ENCODE measurements at regions not wholly inside any gene's neighbourhood (a gene's known extent, or its start where the extent isn't known, plus 50 kb on each side); places are given as distances from the start of the nearest gene placed in this dataset.
"Not testable (repeated sequence)": the region's sequence is repeated elsewhere in the genome, so short reads cannot be mapped to it uniquely, and the experiment has no call there.

DNA sequence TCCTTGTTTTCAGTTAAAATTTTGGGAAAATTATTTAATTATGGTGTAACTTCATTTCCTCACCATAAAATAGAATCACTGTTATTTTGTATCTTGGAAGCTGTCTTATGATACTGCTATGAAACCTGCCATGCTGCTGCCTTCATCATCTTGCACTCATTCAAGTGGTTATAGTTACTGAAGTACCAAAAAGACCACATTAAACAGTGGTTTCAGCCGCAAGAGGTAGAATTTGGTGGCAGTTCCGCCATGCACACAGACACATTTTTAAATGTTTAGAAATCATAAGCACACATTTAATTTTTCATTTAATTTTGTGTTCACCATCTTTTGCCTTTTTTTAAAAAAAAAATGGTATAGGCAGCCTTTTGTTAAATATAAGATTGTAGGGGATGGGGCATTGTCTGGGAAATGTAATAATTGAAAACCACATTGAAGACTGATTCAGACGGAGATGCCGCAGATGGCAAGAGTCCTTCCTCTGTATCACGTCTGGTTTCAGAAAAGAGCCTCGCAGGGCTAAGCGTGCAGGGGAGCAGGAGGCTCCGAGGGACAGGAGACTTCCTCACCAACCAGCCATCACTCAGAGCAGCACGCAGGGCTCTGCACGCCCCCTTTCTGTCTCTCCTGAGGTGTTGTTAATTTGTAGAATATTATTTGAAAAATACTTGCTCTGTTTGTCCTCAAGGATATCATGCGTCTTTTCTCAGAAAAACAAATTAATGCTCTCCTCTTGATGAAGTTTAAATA, 115.2 kb upstream of the PELI2 start:
- no peak for DNase-seq

DNA sequence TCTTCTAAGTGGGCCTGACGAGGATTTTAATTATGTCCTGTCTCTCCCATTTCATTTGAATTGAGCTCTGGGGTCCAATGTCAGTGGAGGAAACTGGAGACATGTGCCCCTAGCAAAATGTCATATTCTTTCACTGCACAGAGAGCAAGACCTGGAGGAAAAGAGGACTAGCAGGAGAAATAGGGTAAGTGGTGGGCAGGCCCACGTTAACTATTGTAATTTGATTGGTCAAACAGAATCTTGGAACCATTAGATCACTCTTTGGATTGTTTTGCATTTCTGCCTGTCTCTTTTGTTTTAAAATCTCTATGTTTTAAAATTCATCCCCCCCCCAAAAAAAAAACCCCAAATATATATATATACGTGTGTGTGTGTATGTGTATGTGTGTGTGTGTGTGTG, 113.9 kb upstream of the PELI2 start:
- DNase-seq: no peak

DNA sequence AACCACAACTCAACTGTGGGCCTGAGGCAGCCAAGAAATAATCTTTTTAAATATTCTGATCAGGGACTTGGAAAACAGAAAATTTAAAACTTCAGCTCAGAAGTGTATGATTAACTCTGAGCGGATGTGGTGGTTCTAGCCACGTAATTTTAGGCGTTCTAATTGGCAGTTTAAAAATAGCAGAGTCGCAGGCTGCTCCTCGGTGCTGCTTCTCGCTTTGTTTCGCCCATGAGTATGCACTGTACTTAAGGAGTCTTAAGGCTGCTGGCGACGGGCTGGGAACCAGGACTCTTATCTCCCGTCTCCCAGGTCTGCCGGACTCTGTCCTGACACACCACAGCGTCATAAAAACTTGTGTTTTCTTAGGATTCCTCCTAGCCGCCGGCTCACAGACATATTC, 113.4 kb upstream of the PELI2 start:
- peak; percentile 42 for DNase-seq

DNA sequence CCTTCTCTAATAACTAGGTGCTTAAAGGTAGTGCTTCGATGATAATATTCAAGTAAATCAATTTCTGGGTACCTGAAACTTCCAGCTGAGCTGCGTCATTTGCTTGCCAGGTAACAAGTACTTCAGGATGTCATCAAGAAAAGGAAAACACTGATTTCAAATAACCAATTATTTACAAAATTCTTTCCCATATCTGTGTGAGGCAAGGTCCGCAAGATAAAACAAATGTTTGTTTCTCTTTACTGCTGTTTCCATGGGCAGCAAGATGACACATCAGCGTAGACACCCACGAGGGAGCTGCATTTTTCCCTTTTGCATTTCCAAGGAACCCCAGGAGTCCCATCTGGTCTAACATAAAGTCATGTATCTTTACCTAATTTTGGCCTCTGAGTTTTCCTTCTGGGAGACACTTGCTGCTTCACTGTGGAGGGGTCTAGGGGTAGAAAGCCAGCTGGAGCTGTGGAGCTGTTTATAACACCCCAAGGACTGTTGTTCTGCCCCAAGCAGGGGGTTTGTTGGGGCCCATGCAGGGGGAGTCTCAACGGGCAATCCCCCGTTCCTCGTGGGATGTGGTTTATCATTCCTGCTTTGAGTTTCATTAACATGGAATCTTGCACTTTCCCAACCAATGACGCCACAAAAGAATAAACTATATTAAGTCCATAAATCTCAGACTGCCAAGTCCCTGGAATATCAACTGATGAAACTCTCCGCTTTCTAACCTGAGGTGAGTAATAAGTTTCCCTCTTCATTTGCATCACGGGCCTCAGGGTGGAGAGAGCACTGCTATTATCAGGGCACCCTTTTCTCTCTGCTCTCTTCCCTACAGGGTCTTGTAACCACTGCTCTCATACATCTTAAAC, 112.8 kb upstream of the PELI2 start:
- DNase-seq: no peak

DNA sequence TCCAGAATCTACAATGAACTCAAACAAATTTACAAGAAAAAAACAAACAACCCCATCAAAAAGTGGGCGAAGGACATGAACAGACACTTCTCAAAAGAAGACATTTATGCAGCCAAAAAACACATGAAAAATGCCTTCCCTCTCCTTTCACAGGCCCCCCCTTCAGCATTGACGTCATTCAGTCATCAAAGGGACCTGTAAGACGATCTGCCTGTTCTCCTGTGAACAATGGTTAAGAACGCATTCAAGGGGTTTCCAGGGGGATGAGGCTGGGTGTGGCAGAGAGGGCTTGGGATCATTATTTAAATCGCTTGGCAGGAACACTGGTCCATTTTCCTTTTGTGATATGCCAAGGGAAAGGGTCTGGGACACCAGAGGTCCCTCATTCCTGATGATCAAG, 110.7 kb upstream of the PELI2 start:
- DNase-seq: not testable (repeated sequence)

DNA sequence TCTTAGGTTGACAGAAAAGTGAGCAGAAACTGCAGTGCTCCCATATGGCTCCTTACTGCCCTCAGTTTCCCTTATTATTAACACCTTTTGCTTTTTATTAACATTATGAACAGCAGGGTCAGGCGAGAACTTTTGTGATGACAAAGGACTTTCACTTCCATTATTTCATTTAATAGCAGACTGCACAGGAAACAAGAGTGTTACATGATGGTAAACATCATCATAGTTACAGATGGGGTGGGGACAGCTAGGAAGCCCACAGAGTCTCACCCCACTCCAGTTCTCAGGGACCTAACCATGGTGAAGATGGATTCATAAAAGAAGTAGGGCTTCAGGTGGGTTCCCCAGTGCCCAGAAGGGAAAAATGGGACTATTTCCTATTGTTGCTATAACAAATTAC, 110.1 kb upstream of the PELI2 start:
- DNase-seq: no peak

DNA sequence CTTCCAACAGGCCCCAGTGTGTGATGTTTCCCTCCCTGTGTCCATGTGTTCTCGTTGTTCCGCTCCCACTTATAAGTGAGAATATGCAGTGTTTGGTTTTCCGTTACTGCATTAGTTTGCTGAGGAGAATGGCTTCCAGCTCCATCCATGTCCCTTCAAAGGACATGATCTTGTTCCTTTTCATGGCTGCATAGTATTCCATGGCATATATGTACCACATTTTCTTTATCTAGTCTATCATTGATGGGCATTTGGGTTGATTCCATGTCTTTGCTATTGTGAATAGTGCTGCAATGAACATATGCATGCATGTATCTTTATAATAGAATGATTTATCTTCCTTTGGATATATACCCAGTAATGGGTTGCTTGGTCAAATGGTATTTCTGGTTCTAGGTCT, 109.5 kb upstream of the PELI2 start:
- DNase-seq: not testable (repeated sequence)

DNA sequence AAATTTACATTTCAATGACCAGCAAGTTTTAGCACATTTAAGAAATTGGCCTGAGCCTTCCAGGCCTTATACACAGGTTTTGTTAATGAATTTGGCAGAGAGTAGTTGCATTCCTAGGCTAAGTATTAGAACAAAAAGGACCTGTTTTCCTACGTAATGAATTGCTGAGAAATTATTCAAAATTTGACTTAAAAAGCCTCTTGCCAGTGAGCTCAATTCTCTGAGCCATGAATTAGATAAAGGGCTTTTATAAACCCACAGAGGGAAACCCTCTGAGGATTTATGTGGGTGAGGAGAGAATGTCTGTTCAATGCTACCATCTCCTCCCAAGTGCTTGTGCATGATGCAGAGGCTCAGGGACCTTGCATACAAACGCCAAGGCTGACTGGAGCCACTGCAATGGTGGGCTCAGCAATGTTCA, 94.5 kb upstream of the PELI2 start:
- no peak for DNase-seq

DNA sequence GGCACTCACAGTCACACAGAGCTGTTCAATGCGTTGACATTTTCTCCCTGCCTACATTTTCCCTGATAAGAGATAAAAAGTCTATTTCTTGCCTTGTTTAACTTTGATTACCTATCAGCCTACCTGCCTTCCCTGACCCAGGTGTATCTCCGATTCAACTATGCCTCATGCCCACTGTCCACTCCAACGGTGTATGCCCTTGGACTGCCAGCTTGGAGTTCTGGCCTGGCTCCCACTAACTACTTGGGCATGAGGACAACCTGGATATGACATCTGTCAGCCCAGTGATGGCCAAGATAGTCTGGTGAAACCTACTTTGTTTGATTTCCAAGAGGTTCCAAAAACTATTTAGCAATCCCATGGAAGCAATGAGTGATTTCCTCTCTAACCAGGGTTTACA, 93.0 kb upstream of the PELI2 start:
- no peak for DNase-seq

DNA sequence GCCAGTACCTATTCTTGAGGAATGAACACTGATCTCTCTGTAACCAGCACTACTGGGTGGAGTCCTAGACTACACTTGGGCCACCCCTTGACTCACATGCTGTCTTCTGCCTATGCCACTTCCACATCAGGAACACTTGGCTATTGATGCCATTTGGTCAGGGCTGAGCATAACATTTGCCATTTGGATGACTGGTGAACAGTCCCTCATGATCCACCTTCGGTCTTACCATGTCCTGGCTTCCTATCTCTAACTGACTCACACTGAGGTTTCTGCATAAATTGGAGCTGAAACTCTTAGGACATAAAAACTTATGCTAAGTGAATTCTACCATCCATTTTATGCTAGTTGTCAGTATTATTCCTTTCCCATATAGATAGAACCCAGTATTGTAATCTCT, 91.7 kb upstream of the PELI2 start:
- no peak for DNase-seq

DNA sequence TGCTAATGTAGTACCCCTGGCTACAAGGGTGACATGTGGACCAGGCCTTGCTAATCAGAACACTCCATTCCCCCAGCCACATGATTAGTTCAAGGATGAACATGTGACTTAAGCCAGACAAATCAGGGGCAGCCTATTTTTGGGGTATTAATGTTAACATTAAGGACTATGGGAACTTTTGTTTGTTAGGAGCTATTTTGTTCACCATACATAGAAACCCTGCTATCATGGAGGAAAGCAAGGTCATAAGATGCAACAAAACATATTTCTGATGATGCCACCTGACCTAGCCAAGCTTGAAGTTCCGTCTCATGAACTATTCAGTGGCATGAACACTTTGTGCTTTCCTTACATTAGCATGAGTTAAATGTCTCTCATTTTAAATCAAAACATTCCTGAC, 90.8 kb upstream of the PELI2 start:
- no peak for DNase-seq

DNA sequence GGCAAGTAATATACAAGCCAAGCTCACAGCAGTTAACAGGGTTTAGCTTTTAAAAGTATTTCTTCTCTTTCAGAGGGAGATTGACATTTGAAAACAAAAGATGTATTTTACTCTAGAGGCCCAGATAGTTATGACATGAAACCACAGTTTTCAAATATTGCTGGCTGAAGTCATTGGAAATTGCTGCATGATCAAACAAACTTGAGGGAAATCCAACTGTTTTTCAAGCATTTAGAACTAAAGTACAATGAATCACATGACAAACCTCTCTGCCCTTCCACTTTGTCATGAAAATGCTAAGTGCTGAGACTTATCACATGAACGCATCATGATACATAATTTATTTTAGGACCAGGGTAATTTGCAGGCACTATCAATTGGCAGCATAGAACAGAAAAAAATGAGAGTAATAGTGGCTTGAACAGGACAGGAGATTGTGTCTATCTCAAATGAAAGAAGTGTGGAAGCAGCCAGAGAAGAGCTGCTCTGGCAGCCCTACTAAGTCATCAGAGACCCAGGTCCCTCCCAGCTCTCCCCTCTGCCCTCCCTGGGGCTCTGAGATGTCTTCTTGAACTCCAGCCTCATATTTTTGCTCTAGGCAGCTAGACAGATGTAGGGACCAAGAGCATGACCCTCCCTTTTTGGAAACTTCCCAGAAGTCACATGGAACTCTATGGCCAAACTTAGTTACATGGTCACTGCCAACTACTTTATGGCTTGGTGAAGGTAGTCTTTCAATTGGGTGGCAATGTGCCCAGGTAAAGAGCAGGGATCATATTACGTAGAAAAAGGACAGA, 90.1 kb upstream of the PELI2 start:
- DNase-seq: no peak

DNA sequence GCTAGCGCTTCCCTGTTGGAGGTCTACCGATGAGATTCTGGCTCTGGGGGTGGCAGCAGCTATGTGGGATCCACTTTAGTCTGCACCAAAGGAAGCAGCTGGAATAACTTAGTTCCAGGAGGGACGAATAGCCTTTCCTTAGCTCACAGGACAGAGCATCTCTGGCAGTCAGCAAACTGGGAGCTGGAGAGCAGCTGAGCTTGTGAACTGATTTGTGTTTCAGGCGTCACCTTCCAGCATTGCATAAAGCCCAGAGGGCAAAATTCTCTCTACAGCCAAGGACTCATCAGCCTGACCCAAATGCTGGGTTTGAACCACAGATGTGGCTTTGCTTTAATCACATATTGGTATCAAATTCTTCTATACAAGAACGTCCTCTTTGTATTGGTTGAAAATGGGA, 81.9 kb upstream of the PELI2 start:
- DNase-seq: no peak

DNA sequence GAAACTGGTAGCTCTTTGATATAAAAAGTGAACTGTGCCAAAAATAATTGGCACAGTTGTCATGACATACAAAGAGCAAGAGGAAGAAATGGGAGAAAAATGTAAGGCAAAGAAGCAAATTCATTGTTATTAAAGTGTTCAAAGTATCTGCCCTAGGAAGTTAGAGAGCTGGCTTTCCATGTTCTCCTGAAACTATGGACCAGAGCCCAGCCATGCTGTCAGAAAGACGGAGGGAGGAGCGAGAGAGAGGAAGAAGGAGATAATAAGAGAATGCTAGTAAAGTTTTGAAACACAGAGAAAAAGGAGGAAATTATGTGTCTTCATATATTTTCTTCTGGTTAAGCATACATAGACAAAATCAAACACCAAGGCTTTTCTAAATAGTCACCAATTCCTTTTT, 78.1 kb upstream of the PELI2 start:
- DNase-seq: no peak

DNA sequence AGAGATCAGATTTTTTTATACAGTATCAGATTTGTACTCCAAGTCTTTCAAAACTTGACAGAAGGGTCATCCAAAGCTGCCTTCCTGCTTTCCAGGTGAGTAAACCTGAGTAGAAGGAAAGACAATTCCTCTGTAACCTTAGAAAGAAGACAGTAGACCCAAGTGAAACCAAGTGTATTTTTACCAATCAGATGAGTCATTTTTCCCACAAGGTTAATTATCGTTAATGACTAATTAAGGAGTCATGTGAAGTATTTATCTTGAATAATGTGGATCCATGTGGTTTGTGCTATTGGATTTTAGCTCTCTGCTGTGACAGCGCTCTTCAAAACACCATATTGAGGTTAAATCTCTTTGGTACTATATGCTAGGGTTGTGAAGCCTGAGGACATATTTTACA, 74.0 kb upstream of the PELI2 start:
- DNase-seq: no peak

DNA sequence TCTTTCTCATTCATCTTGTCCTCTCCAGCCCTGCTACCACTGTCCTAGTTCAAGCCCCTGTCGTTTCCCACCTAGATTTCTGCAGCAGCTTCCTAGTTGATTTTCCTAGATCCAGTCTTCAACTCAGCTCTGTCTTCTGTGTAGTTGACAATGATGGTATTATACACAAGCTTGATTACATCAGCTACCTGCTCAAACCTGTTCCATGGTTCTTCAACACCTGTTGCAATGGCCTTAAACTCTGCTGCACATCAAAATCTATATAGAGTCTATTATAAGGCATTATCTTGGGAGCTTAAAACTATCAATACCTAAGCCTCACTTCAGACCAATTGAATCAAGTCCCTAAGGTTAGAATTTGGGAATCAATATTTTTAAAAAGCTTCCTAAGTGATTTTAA, 71.7 kb upstream of the PELI2 start:
- DNase-seq: no peak

DNA sequence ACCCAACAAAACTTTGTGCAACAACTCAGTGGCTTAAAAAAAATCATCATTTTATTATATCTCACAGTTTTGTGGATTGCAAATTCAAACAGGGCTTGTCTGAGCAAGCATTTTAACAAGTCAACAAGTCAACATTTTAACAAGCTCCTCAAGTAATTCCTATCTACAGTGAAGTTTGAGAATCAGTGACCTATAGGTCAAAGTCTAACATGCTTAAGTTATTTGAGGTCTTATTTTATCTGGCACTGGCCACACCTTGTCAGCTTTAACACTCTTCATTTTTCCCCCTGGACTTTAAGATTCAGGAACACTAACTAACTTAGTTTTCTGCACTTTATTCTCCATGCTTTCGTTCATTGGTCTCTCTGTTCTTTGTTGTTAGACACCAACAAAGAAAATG, 71.2 kb upstream of the PELI2 start:
- DNase-seq: no peak

DNA sequence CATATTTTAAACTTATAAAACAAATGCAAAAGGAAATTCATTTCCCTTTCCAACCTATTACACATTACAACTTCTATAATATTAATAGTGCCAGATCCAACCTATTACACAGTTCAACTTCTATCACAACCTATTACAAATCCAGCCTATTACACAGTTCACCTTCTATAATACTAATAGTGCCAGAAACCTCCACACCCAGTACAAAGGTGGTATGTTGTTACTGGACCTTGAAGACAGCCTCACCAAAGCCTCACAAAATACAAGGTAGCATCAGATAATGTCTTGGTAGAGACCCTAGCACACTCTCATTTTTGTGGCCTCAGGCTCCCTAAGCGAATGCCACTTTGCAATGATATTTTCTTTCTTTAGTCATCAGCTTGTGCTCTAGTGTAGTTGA, 68.7 kb upstream of the PELI2 start:
- DNase-seq: no peak

DNA sequence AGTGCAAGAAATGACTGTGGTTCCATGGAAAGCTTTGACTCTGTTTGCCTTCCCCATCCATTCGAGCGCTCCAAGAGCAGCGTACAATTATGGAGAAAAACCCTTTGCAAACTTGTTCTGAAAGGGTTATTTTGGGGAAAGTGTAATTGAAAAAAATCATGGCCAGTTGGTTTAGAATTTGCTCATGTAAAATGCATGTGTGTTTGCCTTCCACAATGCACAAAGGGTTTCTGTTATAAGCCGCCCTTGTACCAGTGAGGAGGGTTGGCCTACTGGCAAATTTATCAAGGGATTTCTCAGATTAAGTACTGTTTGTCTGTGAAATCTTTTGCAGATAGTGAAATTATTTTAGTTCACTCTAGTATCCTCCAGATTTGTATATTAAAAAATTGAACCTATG, 62.7 kb upstream of the PELI2 start:
- DNase-seq: no peak

DNA sequence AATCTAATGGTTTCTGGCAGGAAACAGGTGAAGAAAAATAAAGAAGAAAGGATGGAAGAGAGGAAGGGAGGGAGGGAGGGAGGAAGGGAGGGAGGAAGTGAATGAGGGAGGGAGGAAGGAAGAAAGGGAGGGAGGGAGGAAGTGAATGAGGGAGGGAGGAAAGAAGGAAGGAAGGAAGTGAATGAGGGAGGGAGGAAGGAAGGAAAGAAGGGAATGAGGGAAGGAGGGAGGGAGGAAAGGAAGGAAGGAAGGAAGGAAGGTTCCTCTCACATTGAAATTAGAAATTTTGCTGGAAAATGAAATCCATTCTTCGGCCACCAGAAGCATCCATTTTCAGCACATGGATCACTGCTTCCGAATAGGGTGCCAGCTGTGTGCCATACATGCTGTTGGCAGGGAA, 62.2 kb upstream of the PELI2 start:
- no peak for DNase-seq

DNA sequence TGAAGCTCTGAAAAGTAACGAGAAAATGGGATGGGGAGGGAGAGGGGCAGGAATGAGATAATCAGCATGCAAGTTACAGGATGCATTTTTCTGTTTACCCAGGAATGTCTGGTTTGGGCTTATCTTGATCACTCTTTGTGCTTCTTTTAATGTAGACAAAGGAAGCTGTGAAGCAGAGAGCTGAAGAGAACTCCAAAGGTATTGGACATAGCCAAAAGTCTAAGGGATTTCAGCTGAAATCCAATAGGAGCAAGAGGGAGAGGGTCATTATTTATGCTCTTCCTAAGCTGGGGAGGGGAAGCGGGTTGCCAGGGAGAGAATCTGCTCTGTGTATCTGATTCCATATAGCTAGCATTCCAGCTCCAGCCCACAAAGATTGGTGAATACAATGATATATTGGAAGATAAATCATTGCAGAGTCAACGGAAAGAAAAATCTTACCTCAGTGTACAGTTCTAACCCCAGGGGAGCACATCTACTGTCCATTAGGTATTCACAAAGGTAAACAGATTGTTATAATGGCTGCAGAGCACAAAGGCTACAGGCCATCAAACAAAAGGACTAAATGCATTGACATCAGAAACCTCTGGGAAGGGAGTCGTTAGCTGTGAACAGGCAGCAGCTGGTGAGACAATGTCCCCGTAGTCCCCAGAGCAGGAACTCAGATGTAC, 61.0 kb upstream of the PELI2 start:
- no peak for DNase-seq

DNA sequence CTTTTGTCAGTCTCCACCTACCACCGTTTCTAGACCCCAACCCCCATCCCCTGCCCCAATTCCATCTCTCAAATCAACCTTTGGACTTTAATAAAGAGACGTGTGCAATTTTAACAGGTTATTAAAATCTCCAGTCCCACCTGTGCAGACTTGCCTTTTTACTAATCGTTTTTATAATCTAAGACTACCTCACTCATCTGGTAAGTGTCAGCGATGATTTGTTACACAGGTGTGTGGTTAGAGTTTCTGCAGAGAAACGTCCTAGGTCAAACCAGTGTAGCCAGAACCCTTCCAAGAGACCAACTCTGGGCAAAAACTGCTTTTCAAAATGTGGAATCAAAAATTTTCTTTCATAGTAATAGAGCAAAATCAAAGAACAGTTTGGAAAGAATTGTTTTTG, 60.4 kb upstream of the PELI2 start:
- no peak for DNase-seq

DNA sequence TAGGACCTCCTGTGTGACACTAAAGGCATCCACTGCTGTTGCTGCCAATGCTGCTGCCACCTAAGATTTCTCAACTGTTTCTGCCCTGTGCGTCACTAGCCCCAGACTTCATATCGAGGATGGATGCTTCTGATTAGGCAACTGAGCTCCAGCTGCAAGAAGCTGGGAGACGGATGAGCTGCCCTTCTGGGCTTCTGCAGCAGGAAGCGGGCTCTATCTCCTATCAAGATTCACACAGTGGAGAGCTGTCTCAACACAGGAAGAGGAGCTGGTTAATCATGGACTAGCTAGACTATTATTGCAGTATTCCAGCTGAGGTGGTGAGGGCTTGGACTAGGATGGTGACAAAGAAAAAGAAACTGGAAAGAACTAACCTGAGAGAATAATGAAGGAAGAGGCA, 59.2 kb upstream of the PELI2 start:
- peak; percentile 4 for DNase-seq
